SK-N-SH treated with all-trans-retinoic acid at 6 μM for 48 hours (cell line): ENCODE measurements at regions not wholly inside any gene's neighbourhood (a gene's known extent, or its start where the extent isn't known, plus 50 kb on each side); places are given as distances from the start of the nearest gene placed in this dataset.

Source experiments
- ATAC-seq: fragments of 200-7000 bp; cut with Tn5 transposase; 3 replicates; pipeline ENCODE4 v1.9.1; 2020; ENCODE audit warnings: mild to moderate bottlenecking, moderate library complexity
- ARNTL ChIP-seq: fragments of 450-650 bp; formaldehyde crosslinking; IDR thresholded peaks from 2 replicates; pipeline ENCODE4 v1.5.0; 2020; ENCODE audit warnings: low read depth, mild to moderate bottlenecking, moderate library complexity, borderline replicate concordance
- CSDC2 ChIP-seq: fragments of 250-450 bp; sonication (Bioruptor Pico); IDR thresholded peaks from 2 replicates; pipeline ENCODE4 v1.5.0; 2020; ENCODE audit warnings: mild to moderate bottlenecking, moderate library complexity
- ESRRG ChIP-seq: fragments of 250-450 bp; sonication (Bioruptor Pico); IDR thresholded peaks from 2 replicates; pipeline ENCODE4 v1.6.1; 2021; ENCODE audit warnings: mild to moderate bottlenecking
- GLIS3 ChIP-seq: fragments of 250-450 bp; sonication (Bioruptor Pico); IDR thresholded peaks from 2 replicates; pipeline ENCODE4 v1.5.0; 2020; ENCODE audit warnings: mild to moderate bottlenecking, moderate library complexity
- ISL1 ChIP-seq: fragments of 250-450 bp; sonication (Bioruptor Pico); IDR thresholded peaks from 2 replicates; pipeline ENCODE4 v2.1.2; 2022; ENCODE audit warnings: mild to moderate bottlenecking, moderate library complexity
- OSR1 ChIP-seq: fragments of 250-450 bp; sonication (Bioruptor Pico); IDR thresholded peaks from 2 replicates; pipeline ENCODE4 v1.8.0; 2022; ENCODE audit warnings: moderate library complexity, mild to moderate bottlenecking, inconsistent platforms
- PPARA ChIP-seq: fragments of 250-450 bp; sonication (Bioruptor Pico); IDR thresholded peaks from 2 replicates; pipeline ENCODE4 v1.5.0; 2020; ENCODE audit warnings: mild to moderate bottlenecking, borderline replicate concordance
- SNAI2 ChIP-seq: fragments of 250-450 bp; sonication (Bioruptor Pico); IDR thresholded peaks from 2 replicates; pipeline ENCODE4 v1.5.0; 2020; ENCODE audit warnings: mild to moderate bottlenecking, moderate library complexity
- TCF4 ChIP-seq: fragments of 250-450 bp; sonication (Bioruptor Pico); IDR thresholded peaks from 2 replicates; pipeline ENCODE4 v1.8.0; 2021; ENCODE audit warnings: mild to moderate bottlenecking, moderate library complexity, borderline replicate concordance
- ZC3H10 ChIP-seq: fragments of 250-450 bp; sonication (Bioruptor Pico); IDR thresholded peaks from 2 replicates; pipeline ENCODE4 v1.5.1; 2021; ENCODE audit warnings: mild to moderate bottlenecking, moderate library complexity
- ZFP3 ChIP-seq: fragments of 250-450 bp; sonication (Bioruptor Pico); IDR thresholded peaks from 2 replicates; pipeline ENCODE4 v1.5.0; 2020; ENCODE audit warnings: mild to moderate bottlenecking, moderate library complexity
- ZFP30 ChIP-seq: fragments of 450-650 bp; formaldehyde crosslinking; IDR thresholded peaks from 2 replicates; pipeline ENCODE4 v1.5.0; 2022; ENCODE audit warnings: mild to moderate bottlenecking, moderate library complexity
- ZNF565 ChIP-seq: fragments of 450-650 bp; formaldehyde crosslinking; conservative IDR thresholded peaks from 2 replicates; pipeline ENCODE4 v1.5.0; 2020; ENCODE audit warnings: low read depth, mild to moderate bottlenecking, moderate library complexity
- ZNF70 ChIP-seq: fragments of 450-650 bp; formaldehyde crosslinking; IDR thresholded peaks from 2 replicates; pipeline ENCODE4 v1.5.0; 2020; ENCODE audit warnings: mild to moderate bottlenecking, moderate library complexity
- ZNF8 ChIP-seq: fragments of 450-650 bp; formaldehyde crosslinking; IDR thresholded peaks from 2 replicates; pipeline ENCODE4 v1.5.0; 2020; ENCODE audit warnings: mild to moderate bottlenecking, moderate library complexity
- TF ChIP-seq, protein P1 (sequence below): fragments of 250-450 bp; sonication (Bioruptor Pico); IDR thresholded peaks from 2 replicates; pipeline ENCODE4 v1.5.1; 2020; ENCODE audit warnings: low read depth, mild to moderate bottlenecking, moderate library complexity
- TF ChIP-seq, protein P2 (sequence below): fragments of 250-450 bp; sonication (Bioruptor Pico); IDR thresholded peaks from 2 replicates; pipeline ENCODE4 v1.8.0; 2021; ENCODE audit warnings: low read depth, mild to moderate bottlenecking, moderate library complexity, borderline replicate concordance
- TF ChIP-seq, protein P3 (sequence below): fragments of 250-450 bp; sonication (Bioruptor Pico); IDR thresholded peaks from 2 replicates; pipeline ENCODE4 v1.5.0; 2020; ENCODE audit warnings: mild to moderate bottlenecking, moderate library complexity
- TF ChIP-seq, protein P4 (sequence below): fragments of 250-450 bp; sonication (Bioruptor Pico); IDR thresholded peaks from 2 replicates; pipeline ENCODE4 v1.5.1; 2021; ENCODE audit warnings: mild to moderate bottlenecking, moderate library complexity
- TF ChIP-seq, protein P5 (sequence below): fragments of 250-450 bp; sonication (Bioruptor Pico); IDR thresholded peaks from 2 replicates; pipeline ENCODE4 v1.8.0; 2020; ENCODE audit warnings: mild to moderate bottlenecking, moderate library complexity, borderline replicate concordance

DNA sequence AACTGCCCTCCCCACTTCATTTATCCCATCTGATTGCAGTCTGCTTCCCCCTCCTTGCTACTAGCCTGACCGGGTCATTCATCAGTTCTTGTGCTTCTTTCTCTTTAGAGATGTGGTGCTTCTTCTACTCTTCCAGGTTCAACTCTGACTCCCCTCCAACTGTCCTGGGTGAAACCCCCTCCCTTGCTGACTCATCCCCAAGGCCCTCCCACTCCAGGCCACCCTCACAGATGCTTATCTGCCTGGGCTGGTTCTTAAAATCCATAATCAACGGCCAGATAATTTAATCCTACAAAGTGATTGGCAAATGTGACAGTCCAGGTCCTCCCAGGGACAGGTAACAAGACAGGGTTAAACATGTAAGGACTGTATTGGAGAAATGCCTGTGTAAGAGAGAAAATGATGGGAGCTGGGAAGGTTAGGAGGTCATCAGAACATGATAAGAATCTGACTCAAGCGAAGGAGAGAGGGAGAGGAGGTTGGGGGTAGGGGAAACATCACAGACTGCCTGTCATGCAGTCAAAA, 182.8 kb upstream of the C1QTNF7 start:
- TF ChIP-seq ISL1 (CRISPR knock-in tag) (no peak), PPARA (CRISPR knock-in tag) (no peak), ZNF565 (no peak), ZNF8 (CRISPR knock-in tag) (no peak), ZNF70 (CRISPR knock-in tag) (no peak), GLIS3 (CRISPR knock-in tag) (no peak), ESRRG (CRISPR knock-in tag) (no peak), ZC3H10 (no peak), ZFP30 (no peak)
- TF ChIP-seq, protein P1, sequence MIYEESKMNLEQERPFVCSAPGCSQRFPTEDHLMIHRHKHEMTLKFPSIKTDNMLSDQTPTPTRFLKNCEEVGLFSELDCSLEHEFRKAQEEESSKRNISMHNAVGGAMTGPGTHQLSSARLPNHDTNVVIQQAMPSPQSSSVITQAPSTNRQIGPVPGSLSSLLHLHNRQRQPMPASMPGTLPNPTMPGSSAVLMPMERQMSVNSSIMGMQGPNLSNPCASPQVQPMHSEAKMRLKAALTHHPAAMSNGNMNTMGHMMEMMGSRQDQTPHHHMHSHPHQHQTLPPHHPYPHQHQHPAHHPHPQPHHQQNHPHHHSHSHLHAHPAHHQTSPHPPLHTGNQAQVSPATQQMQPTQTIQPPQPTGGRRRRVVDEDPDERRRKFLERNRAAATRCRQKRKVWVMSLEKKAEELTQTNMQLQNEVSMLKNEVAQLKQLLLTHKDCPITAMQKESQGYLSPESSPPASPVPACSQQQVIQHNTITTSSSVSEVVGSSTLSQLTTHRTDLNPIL (CRISPR knock-in tag): no peak
- TF ChIP-seq, protein P2, sequence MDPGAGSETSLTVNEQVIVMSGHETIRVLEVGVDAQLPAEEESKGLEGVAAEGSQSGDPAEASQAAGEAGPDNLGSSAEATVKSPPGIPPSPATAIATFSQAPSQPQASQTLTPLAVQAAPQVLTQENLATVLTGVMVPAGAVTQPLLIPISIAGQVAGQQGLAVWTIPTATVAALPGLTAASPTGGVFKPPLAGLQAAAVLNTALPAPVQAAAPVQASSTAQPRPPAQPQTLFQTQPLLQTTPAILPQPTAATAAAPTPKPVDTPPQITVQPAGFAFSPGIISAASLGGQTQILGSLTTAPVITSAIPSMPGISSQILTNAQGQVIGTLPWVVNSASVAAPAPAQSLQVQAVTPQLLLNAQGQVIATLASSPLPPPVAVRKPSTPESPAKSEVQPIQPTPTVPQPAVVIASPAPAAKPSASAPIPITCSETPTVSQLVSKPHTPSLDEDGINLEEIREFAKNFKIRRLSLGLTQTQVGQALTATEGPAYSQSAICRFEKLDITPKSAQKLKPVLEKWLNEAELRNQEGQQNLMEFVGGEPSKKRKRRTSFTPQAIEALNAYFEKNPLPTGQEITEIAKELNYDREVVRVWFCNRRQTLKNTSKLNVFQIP (CRISPR knock-in tag): no peak
- TF ChIP-seq, protein P3, sequence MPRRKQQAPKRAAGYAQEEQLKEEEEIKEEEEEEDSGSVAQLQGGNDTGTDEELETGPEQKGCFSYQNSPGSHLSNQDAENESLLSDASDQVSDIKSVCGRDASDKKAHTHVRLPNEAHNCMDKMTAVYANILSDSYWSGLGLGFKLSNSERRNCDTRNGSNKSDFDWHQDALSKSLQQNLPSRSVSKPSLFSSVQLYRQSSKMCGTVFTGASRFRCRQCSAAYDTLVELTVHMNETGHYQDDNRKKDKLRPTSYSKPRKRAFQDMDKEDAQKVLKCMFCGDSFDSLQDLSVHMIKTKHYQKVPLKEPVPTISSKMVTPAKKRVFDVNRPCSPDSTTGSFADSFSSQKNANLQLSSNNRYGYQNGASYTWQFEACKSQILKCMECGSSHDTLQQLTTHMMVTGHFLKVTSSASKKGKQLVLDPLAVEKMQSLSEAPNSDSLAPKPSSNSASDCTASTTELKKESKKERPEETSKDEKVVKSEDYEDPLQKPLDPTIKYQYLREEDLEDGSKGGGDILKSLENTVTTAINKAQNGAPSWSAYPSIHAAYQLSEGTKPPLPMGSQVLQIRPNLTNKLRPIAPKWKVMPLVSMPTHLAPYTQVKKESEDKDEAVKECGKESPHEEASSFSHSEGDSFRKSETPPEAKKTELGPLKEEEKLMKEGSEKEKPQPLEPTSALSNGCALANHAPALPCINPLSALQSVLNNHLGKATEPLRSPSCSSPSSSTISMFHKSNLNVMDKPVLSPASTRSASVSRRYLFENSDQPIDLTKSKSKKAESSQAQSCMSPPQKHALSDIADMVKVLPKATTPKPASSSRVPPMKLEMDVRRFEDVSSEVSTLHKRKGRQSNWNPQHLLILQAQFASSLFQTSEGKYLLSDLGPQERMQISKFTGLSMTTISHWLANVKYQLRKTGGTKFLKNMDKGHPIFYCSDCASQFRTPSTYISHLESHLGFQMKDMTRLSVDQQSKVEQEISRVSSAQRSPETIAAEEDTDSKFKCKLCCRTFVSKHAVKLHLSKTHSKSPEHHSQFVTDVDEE (CRISPR knock-in tag): no peak
- ATAC-seq: no peak; the same call in 2 of the 3 replicates

DNA sequence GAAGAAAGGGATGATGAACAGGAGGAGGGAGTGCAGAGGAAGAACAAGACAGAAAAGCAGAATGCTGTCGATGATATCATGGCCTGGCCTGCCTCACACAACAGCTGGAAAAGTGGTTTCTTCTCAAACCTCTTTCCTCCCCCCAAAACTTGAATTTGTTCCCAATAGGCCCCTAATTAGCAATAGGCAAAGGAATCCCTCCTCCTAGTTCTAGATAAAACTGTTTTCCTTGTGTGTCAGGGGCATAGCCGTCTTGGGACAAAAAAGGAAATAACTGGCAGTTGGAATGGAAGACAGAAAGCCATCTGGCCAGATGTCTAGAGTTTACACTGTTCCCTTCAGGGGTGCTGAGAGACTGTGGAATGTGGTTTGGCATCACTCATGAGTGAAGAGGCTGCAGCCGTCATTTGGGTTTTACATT, 177.8 kb upstream of the C1QTNF7 start:
- TF ChIP-seq SNAI2 (CRISPR knock-in tag): no peak
- TF ChIP-seq ZC3H10: no peak
- TF ChIP-seq ESRRG (CRISPR knock-in tag): no peak
- no peak for TF ChIP-seq ARNTL (CRISPR knock-in tag)
- TF ChIP-seq, protein P2 (CRISPR knock-in tag): no peak
- no peak for TF ChIP-seq ZFP3 (CRISPR knock-in tag)
- TF ChIP-seq, protein P4, sequence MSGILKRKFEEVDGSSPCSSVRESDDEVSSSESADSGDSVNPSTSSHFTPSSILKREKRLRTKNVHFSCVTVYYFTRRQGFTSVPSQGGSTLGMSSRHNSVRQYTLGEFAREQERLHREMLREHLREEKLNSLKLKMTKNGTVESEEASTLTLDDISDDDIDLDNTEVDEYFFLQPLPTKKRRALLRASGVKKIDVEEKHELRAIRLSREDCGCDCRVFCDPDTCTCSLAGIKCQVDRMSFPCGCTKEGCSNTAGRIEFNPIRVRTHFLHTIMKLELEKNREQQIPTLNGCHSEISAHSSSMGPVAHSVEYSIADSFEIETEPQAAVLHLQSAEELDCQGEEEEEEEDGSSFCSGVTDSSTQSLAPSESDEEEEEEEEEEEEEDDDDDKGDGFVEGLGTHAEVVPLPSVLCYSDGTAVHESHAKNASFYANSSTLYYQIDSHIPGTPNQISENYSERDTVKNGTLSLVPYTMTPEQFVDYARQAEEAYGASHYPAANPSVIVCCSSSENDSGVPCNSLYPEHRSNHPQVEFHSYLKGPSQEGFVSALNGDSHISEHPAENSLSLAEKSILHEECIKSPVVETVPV (CRISPR knock-in tag): no peak
- TF ChIP-seq, protein P5, sequence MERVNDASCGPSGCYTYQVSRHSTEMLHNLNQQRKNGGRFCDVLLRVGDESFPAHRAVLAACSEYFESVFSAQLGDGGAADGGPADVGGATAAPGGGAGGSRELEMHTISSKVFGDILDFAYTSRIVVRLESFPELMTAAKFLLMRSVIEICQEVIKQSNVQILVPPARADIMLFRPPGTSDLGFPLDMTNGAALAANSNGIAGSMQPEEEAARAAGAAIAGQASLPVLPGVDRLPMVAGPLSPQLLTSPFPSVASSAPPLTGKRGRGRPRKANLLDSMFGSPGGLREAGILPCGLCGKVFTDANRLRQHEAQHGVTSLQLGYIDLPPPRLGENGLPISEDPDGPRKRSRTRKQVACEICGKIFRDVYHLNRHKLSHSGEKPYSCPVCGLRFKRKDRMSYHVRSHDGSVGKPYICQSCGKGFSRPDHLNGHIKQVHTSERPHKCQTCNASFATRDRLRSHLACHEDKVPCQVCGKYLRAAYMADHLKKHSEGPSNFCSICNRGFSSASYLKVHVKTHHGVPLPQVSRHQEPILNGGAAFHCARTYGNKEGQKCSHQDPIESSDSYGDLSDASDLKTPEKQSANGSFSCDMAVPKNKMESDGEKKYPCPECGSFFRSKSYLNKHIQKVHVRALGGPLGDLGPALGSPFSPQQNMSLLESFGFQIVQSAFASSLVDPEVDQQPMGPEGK (CRISPR knock-in tag): no peak
- TF ChIP-seq ISL1 (CRISPR knock-in tag): no peak
- no peak for TF ChIP-seq ZNF565
- no peak for TF ChIP-seq ZNF70 (CRISPR knock-in tag)
- no peak for TF ChIP-seq OSR1
- TF ChIP-seq ZNF8 (CRISPR knock-in tag): no peak
- TF ChIP-seq GLIS3 (CRISPR knock-in tag): no peak
- no peak for TF ChIP-seq TCF4 (CRISPR knock-in tag)
- no peak for TF ChIP-seq CSDC2 (CRISPR knock-in tag)
- TF ChIP-seq, protein P3 (CRISPR knock-in tag): no peak
- no peak for ATAC-seq
